MM.1S (cell line): ENCODE measurements at regions not wholly inside any gene's neighbourhood (a gene's known extent, or its start where the extent isn't known, plus 50 kb on each side); places are given as distances from the start of the nearest gene placed in this dataset.

ENCODE experiments used
- DNase-seq: peaks from one replicate; pipeline ENCODE4 v3.0.0-alpha.2; 2015
- H2AFZ ChIP-seq: fragments of 300-600 bp; sonication (generic); 2 replicates; pipeline ENCODE4 v1.6.0; 2016; ENCODE audit warnings: antibody characterized with exemption, low read length
- H3F3A ChIP-seq: fragments of 300-600 bp; sonication (generic); 2 replicates; pipeline ENCODE4 v1.6.1; 2016; ENCODE audit warnings: mild to moderate bottlenecking, antibody characterized with exemption, low read length, moderate library complexity, mixed read lengths; ENCODE audit not compliant: insufficient read depth
- H3K27ac ChIP-seq: fragments of 300-600 bp; sonication (generic); 2 replicates; pipeline ENCODE4 v1.5.1; 2016; ENCODE audit warnings: mild to moderate bottlenecking, low read length
- H3K27me3 ChIP-seq: fragments of 300-600 bp; sonication (generic); replicated peaks from 2 replicates; pipeline ENCODE4 v1.6.0; 2016; ENCODE audit warnings: low read length; ENCODE audit not compliant: insufficient read depth
- H3K36me3 ChIP-seq: fragments of 300-600 bp; sonication (generic); replicated peaks from 2 replicates; pipeline ENCODE4 v1.6.1; 2016; ENCODE audit warnings: mild to moderate bottlenecking, low read length, mixed read lengths; ENCODE audit not compliant: insufficient read depth
- H3K4me1 ChIP-seq: fragments of 300-600 bp; sonication (generic); 2 replicates; pipeline ENCODE4 v1.6.1; 2016; ENCODE audit warnings: low read length, mixed read lengths
- H3K4me2 ChIP-seq: fragments of 300-600 bp; sonication (generic); 2 replicates; pipeline ENCODE4 v1.6.0; 2016; ENCODE audit warnings: low read depth, low read length
- H3K4me3 ChIP-seq: fragments of 300-600 bp; sonication (generic); 2 replicates; pipeline ENCODE4 v1.5.1; 2016; ENCODE audit warnings: low read length, mixed read lengths
- H3K79me2 ChIP-seq: fragments of 300-600 bp; sonication (generic); 2 replicates; pipeline ENCODE4 v1.6.1; 2016; ENCODE audit warnings: mixed run types, low read length, mixed read lengths
- H3K9ac ChIP-seq: fragments of 300-600 bp; sonication (generic); 2 replicates; pipeline ENCODE4 v1.6.1; 2016; ENCODE audit warnings: low read length, mixed read lengths
- H3K9me2 ChIP-seq: fragments of 300-600 bp; sonication (generic); replicated peaks from 2 replicates; pipeline ENCODE4 v1.6.1; 2016; ENCODE audit warnings: mild to moderate bottlenecking, low read length, mixed read lengths; ENCODE audit not compliant: insufficient read depth
- H3K9me3 ChIP-seq: fragments of 300-600 bp; sonication (generic); replicated peaks from 2 replicates; pipeline ENCODE4 v1.6.1; 2016; ENCODE audit warnings: mild to moderate bottlenecking, low read length, mixed read lengths; ENCODE audit not compliant: insufficient read depth
- H4K20me1 ChIP-seq: fragments of 300-600 bp; sonication (generic); 2 replicates; pipeline ENCODE4 v1.6.1; 2016; ENCODE audit warnings: mild to moderate bottlenecking, low read length, moderate library complexity, mixed read lengths; ENCODE audit not compliant: insufficient read depth
- CTCF ChIP-seq: fragments of 300-600 bp; sonication (generic); IDR thresholded peaks from 2 replicates; pipeline ENCODE4 v1.5.1; 2016; ENCODE audit warnings: antibody characterized with exemption, low read length, mixed read lengths
- EZH2 ChIP-seq: fragments of 300-600 bp; sonication (generic); optimal IDR thresholded peaks from 2 replicates; pipeline ENCODE3; 2017; ENCODE audit warnings: low read depth, mild to moderate bottlenecking, antibody characterized with exemption, low read length, mixed read lengths
- EZH2phosphoT487 ChIP-seq: fragments of 300-600 bp; sonication (generic); IDR thresholded peaks from 2 replicates; pipeline ENCODE4 v1.6.1; 2018; ENCODE audit warnings: antibody characterized with exemption, low read length

DNA sequence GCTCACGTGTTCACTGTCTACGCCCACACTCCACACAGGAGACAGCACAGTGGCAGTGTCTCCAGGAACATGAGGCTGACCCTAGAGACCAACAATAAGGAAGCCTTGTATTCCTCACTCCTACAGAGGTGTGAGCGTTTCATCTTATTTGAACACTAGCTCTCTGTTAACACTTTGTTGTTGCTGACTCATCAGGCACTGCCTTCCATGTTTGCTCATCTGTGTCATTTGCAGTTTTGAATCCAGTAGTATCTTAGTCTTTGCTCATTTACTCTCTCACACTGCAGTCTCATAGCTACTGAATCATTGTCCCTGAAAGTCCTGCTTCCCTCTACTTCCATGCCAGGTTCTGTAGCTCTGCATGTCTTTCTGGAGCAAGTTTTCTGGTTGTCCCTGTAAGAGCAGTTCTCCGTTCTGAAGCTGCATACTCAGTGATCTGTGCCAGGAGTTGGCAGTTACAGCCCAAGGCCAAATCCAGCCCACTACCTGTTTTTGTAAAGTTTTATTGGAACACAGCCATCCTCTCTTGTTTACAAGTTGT lies 80.3 kb upstream of the DCLK2 start:
- DNase-seq = no peak
- Histone ChIP-seq H3K36me3 (no peaks in the 10 kb centered on the region), H3K27ac (no peak overlapping the region), H4K20me1 (no peaks in the 10 kb centered on the region), H3K9me2 (no peaks in the 10 kb centered on the region), H3K27me3 (no peaks in the 10 kb centered on the region), H3K79me2 (no peaks in the 10 kb centered on the region), H3K4me2 (no peak overlapping the region), H3K9me3 (no peaks in the 10 kb centered on the region), H3K4me1 (peaks cover 19% of the 10 kb centered on the region), H3F3A (0 out of 2 replicates have a peak, but pooled peaks cover under 1% of the 10 kb centered on the region), H3K4me3 (no peak overlapping the region), H2AFZ (0 out of 2 replicates have a peak overlapping the region, but pooled peaks have one; percentile 19), H3K9ac (no peak overlapping the region)
- TF ChIP-seq CTCF (no peak), EZH2 (no peak), EZH2phosphoT487 (no peak)

GRCh38 chr4:149999485-150000074 lies 78.7 kb upstream of the DCLK2 start:
- Histone ChIP-seq H3K9ac (no peak overlapping the region), H3K79me2 (no peaks in the 10 kb centered on the region), H3K4me3 (no peak overlapping the region), H2AFZ (no peak overlapping the region), H3K27ac (no peak overlapping the region), H3F3A (no peaks in the 10 kb centered on the region), H3K4me2 (no peak overlapping the region), H3K9me3 (no peaks in the 10 kb centered on the region), H3K4me1 (peaks cover 13% of the 10 kb centered on the region), H3K36me3 (no peaks in the 10 kb centered on the region), H3K27me3 (no peaks in the 10 kb centered on the region), H3K9me2 (no peaks in the 10 kb centered on the region), H4K20me1 (no peaks in the 10 kb centered on the region)
- TF ChIP-seq CTCF = peak; percentile 69
- no peak for TF ChIP-seq EZH2
- TF ChIP-seq EZH2phosphoT487 = no peak
- DNase-seq = peak; percentile 65

- no peak for TF ChIP-seq EZH2
- no peak for TF ChIP-seq EZH2phosphoT487
- TF ChIP-seq CTCF = no peak
- H3F3A ChIP-seq = no peaks in the 10 kb centered on the region
- H3K4me3 ChIP-seq = no peak overlapping the region
- H4K20me1 ChIP-seq = no peaks in the 10 kb centered on the region
- H3K4me2 ChIP-seq = no peak overlapping the region
- H3K27ac ChIP-seq = no peak overlapping the region
- no peaks in the 10 kb centered on the region for H3K36me3 ChIP-seq
- no peak overlapping the region for H3K9ac ChIP-seq
- H3K27me3 ChIP-seq = no peaks in the 10 kb centered on the region
- H3K9me3 ChIP-seq = no peaks in the 10 kb centered on the region
- H3K9me2 ChIP-seq = no peaks in the 10 kb centered on the region
- no peak overlapping the region for H2AFZ ChIP-seq
- DNase-seq = no peak
- no peaks in the 10 kb centered on the region for H3K79me2 ChIP-seq
- peaks cover 13% of the 10 kb centered on the region for H3K4me1 ChIP-seq
Measured at GRCh38 chr4:150001815-150002214, 76.4 kb upstream of the DCLK2 start.
